Uterus (tissue), 3 donors: ENCODE measurements at regions not wholly inside any gene's neighbourhood (a gene's known extent, or its start where the extent isn't known, plus 50 kb on each side); places are given as distances from the start of the nearest gene placed in this dataset.

Experiments used
- DNase-seq, 2 donors: peaks; one replicate each; pipeline ENCODE4 v3.0.0-alpha.2; 2019 to 2020
- H3K27ac ChIP-seq, 2 donors: fragments of 200-600 bp; sonication (generic); 1 replicate in 1 of 2; 2 replicates in 1 of 2; pipeline ENCODE4 v1.5.1; 2016 to 2018
- H3K27me3 ChIP-seq, 2 donors: fragments of 200-600 bp; sonication (generic); one replicate each; pipeline ENCODE4 v1.5.1; 2018 to 2019; ENCODE audit warnings: control low read depth in 1 of 2
- H3K36me3 ChIP-seq, 2 donors: fragments of 200-600 bp; sonication (generic); one replicate each; pipeline ENCODE4 v1.5.1; 2019; ENCODE audit warnings: control low read depth in 1 of 2
- H3K4me1 ChIP-seq, 2 donors: fragments of 200-600 bp; sonication (generic); one replicate each; pipeline ENCODE4 v1.5.1; 2018 to 2019; ENCODE audit warnings: control low read depth in 1 of 2
- H3K4me3 ChIP-seq, 2 donors: fragments of 200-600 bp; sonication (generic); 1 replicate in 1 of 2; 2 replicates in 1 of 2; pipeline ENCODE4 v1.5.1; 2018 to 2019; ENCODE audit warnings: mild to moderate bottlenecking in 1 of 2
- H3K9me3 ChIP-seq, 2 donors: fragments of 200-600 bp; sonication (generic); one replicate each; pipeline ENCODE4 v1.5.1; 2019; ENCODE audit warnings: control low read depth in 1 of 2
- CTCF ChIP-seq, 4 experiments: fragments of 200-600 bp in 2 of 4; fragments of 450-650 bp in 2 of 4; sonication (generic) in 2 of 4; IDR thresholded peaks; one replicate each; pipeline ENCODE4 v1.5.1; 2016 to 2019; ENCODE audit warnings: antibody characterized with exemption in 4 of 4, mild to moderate bottlenecking in 2 of 4, moderate library complexity in 1 of 4
- POLR2A ChIP-seq, 2 donors: fragments of 450-650 bp; IDR thresholded peaks; one replicate each; pipeline ENCODE4 v1.6.1; 2016; ENCODE audit warnings: antibody characterized with exemption in 2 of 2, mild to moderate bottlenecking in 1 of 2, moderate library complexity in 1 of 2
- intact Hi-C: fragments of 100-400 bp; cut with DNase I; formaldehyde crosslinking; loops from one replicate; pipeline ENCODE4 v1.15.1; 2023; ENCODE audit warnings: low total_unique reads
- donor health status: DM: yes; HTN: yes; CAD: no.

GRCh38 chr4:103998756-103999155 lies 279.0 kb upstream of the TACR3 start:
- no peaks in the 10 kb centered on the region for H3K27me3 ChIP-seq
- H3K9me3 ChIP-seq, result peaks cover 0 to 6% of the 10 kb centered on the region in 2 donors
- intact Hi-C loops, result no loop called here
- H3K36me3 ChIP-seq, result no peaks in the 10 kb centered on the region
- H3K27ac ChIP-seq, result no peak overlapping the region
- H3K4me1 ChIP-seq, result peaks cover 0 to 4% of the 10 kb centered on the region in 2 donors
- no peak for DNase-seq
- no peak overlapping the region for H3K4me3 ChIP-seq
- TF ChIP-seq POLR2A (IDR thresholded peaks at IDR 0.05) (no peak), CTCF (IDR thresholded peaks at IDR 0.05) (no peak)

- intact Hi-C loops, result no loop called here
- TF ChIP-seq CTCF (IDR thresholded peaks at IDR 0.05) (no peak), POLR2A (IDR thresholded peaks at IDR 0.05) (no peak)
- H3K27ac ChIP-seq, result no peak overlapping the region
- H3K27me3 ChIP-seq, result no peaks in the 10 kb centered on the region
- H3K4me3 ChIP-seq, result no peak overlapping the region
- no peak for DNase-seq
- no peaks in the 10 kb centered on the region for H3K9me3 ChIP-seq
- H3K36me3 ChIP-seq, result no peaks in the 10 kb centered on the region
- peaks cover 0 to 4% of the 10 kb centered on the region in 2 donors for H3K4me1 ChIP-seq
These were observed 276.9 kb upstream of the TACR3 start for GRCh38 chr4:103996637-103997036.

- intact Hi-C loops, result no loop called here
- no peak for DNase-seq
- Histone ChIP-seq H3K9me3 (no peaks in the 10 kb centered on the region), H3K36me3 (no peaks in the 10 kb centered on the region), H3K4me3 (no peak overlapping the region), H3K4me1 (peaks cover 0 to 4% of the 10 kb centered on the region in 2 donors), H3K27ac (no peak overlapping the region), H3K27me3 (no peaks in the 10 kb centered on the region)
- TF ChIP-seq CTCF (IDR thresholded peaks at IDR 0.05) (no peak), POLR2A (IDR thresholded peaks at IDR 0.05) (no peak)
These were observed 276.3 kb upstream of the TACR3 start for GRCh38 chr4:103996064-103996463.

- H3K27me3 ChIP-seq, result no peaks in the 10 kb centered on the region
- intact Hi-C loops, result no loop called here
These were observed 274.3 kb upstream of the TACR3 start for GRCh38 chr4:103994059-103994458.

GRCh38 chr4:103982454-103982853 lies 262.7 kb upstream of the TACR3 start:
- no peaks in the 10 kb centered on the region for H3K9me3 ChIP-seq
- no peaks in the 10 kb centered on the region for H3K4me1 ChIP-seq
- intact Hi-C loops, result no loop called here
- no peak overlapping the region for H3K27ac ChIP-seq
- no peaks in the 10 kb centered on the region for H3K27me3 ChIP-seq
- TF ChIP-seq POLR2A (IDR thresholded peaks at IDR 0.05), result no peak
- TF ChIP-seq CTCF (IDR thresholded peaks at IDR 0.05), result no peak
- no peaks in the 10 kb centered on the region for H3K36me3 ChIP-seq
- no peak overlapping the region for H3K4me3 ChIP-seq
- no peak for DNase-seq

More at GRCh38 chr4:103994059-103994458, 274.3 kb upstream of the TACR3 start:
- Histone ChIP-seq H3K9me3 (no peaks in the 10 kb centered on the region), H3K4me1 (peaks cover 0 to 4% of the 10 kb centered on the region in 2 donors), H3K27ac (no peak overlapping the region), H3K36me3 (no peaks in the 10 kb centered on the region), H3K4me3 (no peak overlapping the region)
- TF ChIP-seq POLR2A (IDR thresholded peaks at IDR 0.05), result no peak
- no peak for TF ChIP-seq CTCF (IDR thresholded peaks at IDR 0.05)
- DNase-seq, result no peak
